NCI-H1105 treated with DMSO at 0.1 percent for 48 hours (cell line): ENCODE measurements at regions not wholly inside any gene's neighbourhood (a gene's known extent, or its start where the extent isn't known, plus 50 kb on each side); places are given as distances from the start of the nearest gene placed in this dataset.

Experiments
- DNase-seq: peaks from one replicate; lab custom pipeline; 2025; lab: John Stamatoyannopoulos, UW

GRCh38 chr4:31516520-31516919 lies 796.4 kb downstream of the PCDH7 start:
- no peak for DNase-seq

GRCh38 chr4:31518796-31519250 lies 798.7 kb downstream of the PCDH7 start:
- DNase-seq: no peak

- DNase-seq: no peak
These were observed 810.4 kb downstream of the PCDH7 start for GRCh38 chr4:31530555-31530954.

- no peak for DNase-seq
These were observed 818.7 kb downstream of the PCDH7 start for GRCh38 chr4:31538877-31539276.

- DNase-seq: no peak
These were observed 819.3 kb downstream of the PCDH7 start for GRCh38 chr4:31539284-31540069.

GRCh38 chr4:31545330-31545729 lies 825.2 kb downstream of the PCDH7 start:
- no peak for DNase-seq

GRCh38 chr4:31545755-31546154 lies 825.6 kb downstream of the PCDH7 start:
- no peak for DNase-seq

GRCh38 chr4:31548021-31548420 lies 827.9 kb downstream of the PCDH7 start:
- DNase-seq: no peak

GRCh38 chr4:31548823-31549222 lies 828.7 kb downstream of the PCDH7 start:
- no peak for DNase-seq

- DNase-seq: no peak
These were observed 829.1 kb downstream of the PCDH7 start for GRCh38 chr4:31549256-31549655.

GRCh38 chr4:31557437-31557836 lies 837.3 kb downstream of the PCDH7 start:
- DNase-seq: no peak

- DNase-seq: no peak
These were observed 853.4 kb downstream of the PCDH7 start for GRCh38 chr4:31573554-31573953.

- DNase-seq: no peak
These were observed 855.3 kb downstream of the PCDH7 start for GRCh38 chr4:31575504-31575903.

GRCh38 chr4:31580843-31581242 lies 860.7 kb downstream of the PCDH7 start:
- no peak for DNase-seq

GRCh38 chr4:31585503-31585902 lies 865.3 kb downstream of the PCDH7 start:
- DNase-seq: no peak

- DNase-seq: no peak
These were observed 872.1 kb downstream of the PCDH7 start for GRCh38 chr4:31592293-31592692.

GRCh38 chr4:31595496-31595895 lies 875.3 kb downstream of the PCDH7 start:
- no peak for DNase-seq

- DNase-seq: no peak
These were observed 878.5 kb downstream of the PCDH7 start for GRCh38 chr4:31598639-31599038.

- DNase-seq: no peak
These were observed 881.6 kb downstream of the PCDH7 start for GRCh38 chr4:31601793-31602192.

GRCh38 chr4:31613946-31614623 lies 893.9 kb downstream of the PCDH7 start:
- DNase-seq: no peak

- DNase-seq: no peak
These were observed 897.5 kb downstream of the PCDH7 start for GRCh38 chr4:31617667-31618066.

GRCh38 chr4:31620476-31620875 lies 900.3 kb downstream of the PCDH7 start:
- no peak for DNase-seq

- DNase-seq: no peak
These were observed 925.1 kb downstream of the PCDH7 start for GRCh38 chr4:31645236-31645635.

- DNase-seq: no peak
These were observed 927.6 kb downstream of the PCDH7 start for GRCh38 chr4:31647786-31648185.
